ENCODE measurements at regions not wholly inside any gene's neighbourhood (a gene's known extent, or its start where the extent isn't known, plus 50 kb on each side); places are given as distances from the start of the nearest gene placed in this dataset.

DNA sequence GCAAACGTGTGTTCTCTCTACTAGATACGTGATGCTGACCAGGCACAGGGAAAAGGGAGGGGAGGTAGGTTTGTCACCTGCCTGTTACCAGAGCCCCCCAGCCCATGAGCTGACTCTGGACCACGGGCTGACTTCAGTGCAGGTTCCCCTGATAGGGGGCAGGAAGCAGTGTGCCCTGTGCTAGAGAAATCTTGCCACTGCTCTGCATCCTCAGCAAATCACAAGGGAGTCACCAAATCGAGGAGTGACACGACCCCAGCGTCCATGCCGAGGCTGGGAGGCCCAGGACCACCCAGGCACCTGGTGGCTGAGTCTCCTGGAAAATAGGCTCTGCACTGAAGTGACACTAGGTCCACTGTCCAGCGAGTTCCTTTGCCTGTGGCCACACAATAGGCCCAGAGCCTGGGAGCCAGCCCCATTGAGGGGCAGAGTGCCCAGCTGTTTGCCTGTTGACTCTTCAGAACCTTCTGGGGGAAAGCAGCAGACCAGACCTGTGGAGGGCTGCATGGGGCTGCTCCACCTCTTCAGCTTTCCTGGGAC, 99.3 kb downstream of the CTTN start:
- H3K36me3 Mint-ChIP-seq (ENCODE audit: low read depth): no peaks in the 10 kb centered on the region
- peak; percentile 67 for DNase-seq (ENCODE audit: low spot score)
- H3K4me1 Mint-ChIP-seq (ENCODE audit: low read depth): no peaks in the 10 kb centered on the region
- no peak overlapping the region for H3K27ac Mint-ChIP-seq (ENCODE audit: unreplicated experiment)
- H3K27me3 Mint-ChIP-seq (ENCODE audit: low read depth): peaks cover 5% of the 10 kb centered on the region
- TF ChIP-seq CTCF (IDR thresholded peaks at IDR 0.05): no peak
- no peaks in the 10 kb centered on the region for H3K9me3 Mint-ChIP-seq (ENCODE audit: low read depth)
- H3K4me3 Mint-ChIP-seq (ENCODE audit: unreplicated experiment): no peak overlapping the region

DNA sequence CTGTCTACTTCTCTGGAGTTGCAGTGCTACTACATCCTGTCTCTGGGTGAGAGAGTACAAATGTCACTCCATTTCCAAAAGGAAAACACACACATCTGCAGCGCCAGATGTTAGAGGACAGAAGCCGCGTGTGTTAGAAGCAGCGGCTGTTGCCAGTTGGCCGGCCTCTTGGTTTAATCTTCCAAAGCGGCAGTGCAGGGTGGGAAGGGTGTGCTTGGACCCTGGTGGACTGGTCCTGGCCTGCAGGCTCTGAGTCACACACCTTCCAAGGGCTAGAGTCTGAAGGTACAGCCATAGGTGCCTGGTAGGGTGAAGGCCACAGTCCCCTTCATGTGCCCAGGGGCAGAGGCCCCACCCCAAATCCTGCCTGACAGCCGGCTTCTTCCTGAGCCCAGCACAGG, 99.8 kb downstream of the CTTN start:
- DNase-seq (ENCODE audit: low spot score): peak; percentile 56
- no peaks in the 10 kb centered on the region for H3K4me1 Mint-ChIP-seq (ENCODE audit: low read depth)
- no peak for TF ChIP-seq CTCF (IDR thresholded peaks at IDR 0.05)
- no peak overlapping the region for H3K4me3 Mint-ChIP-seq (ENCODE audit: unreplicated experiment)
- peaks cover 5% of the 10 kb centered on the region for H3K27me3 Mint-ChIP-seq (ENCODE audit: low read depth)
- H3K36me3 Mint-ChIP-seq (ENCODE audit: low read depth): no peaks in the 10 kb centered on the region
- no peaks in the 10 kb centered on the region for H3K9me3 Mint-ChIP-seq (ENCODE audit: low read depth)
- H3K27ac Mint-ChIP-seq (ENCODE audit: unreplicated experiment): no peak overlapping the region

DNA sequence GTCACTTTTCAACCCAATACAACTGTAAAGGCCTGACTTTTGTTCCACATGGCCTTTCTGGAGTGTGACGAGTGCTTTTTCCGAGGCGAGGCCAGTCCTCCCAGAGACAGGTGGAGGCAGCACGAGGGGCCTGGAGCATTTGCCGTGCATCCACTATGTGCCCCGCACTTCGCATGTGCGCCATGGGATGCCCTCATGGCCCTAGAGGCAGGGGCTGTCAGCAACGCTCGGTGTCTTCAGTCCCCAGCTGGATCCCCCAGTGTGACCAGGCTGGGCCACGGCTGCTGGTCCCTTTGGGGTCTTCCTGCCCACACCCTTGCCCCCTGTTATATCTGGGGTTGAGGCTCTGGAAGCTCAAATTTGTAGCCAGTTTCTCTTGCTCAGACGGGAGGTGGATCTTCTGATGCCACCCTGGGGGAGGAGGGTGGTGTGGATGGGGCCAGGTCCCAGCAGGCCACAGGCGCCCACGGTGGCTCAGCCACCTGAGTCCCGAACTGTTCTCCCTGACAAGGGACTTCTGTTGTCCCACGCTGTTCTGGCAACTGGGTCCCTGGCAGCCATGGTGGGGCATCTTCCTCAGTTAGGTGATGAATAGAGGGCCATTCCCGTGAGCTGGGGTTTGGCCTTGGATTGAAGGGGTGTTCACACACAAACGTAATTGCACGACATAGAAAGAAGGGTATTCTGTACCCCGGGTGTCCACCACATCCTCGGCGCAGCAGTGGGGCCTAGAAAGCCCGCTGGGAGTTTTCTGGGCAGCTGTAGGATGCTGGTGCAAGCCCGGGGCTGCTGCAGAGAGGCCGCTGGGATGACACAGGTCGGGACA, 100.9 kb downstream of the CTTN start:
- no peaks in the 10 kb centered on the region for H3K36me3 Mint-ChIP-seq (ENCODE audit: low read depth)
- H3K27me3 Mint-ChIP-seq (ENCODE audit: low read depth): peaks cover 5% of the 10 kb centered on the region
- H3K9me3 Mint-ChIP-seq (ENCODE audit: low read depth): no peaks in the 10 kb centered on the region
- H3K4me1 Mint-ChIP-seq (ENCODE audit: low read depth): no peaks in the 10 kb centered on the region
- no peak overlapping the region for H3K27ac Mint-ChIP-seq (ENCODE audit: unreplicated experiment)
- DNase-seq (ENCODE audit: low spot score): peak; percentile 87
- H3K4me3 Mint-ChIP-seq (ENCODE audit: unreplicated experiment): no peak overlapping the region
- TF ChIP-seq CTCF (IDR thresholded peaks at IDR 0.05): no peak

DNA sequence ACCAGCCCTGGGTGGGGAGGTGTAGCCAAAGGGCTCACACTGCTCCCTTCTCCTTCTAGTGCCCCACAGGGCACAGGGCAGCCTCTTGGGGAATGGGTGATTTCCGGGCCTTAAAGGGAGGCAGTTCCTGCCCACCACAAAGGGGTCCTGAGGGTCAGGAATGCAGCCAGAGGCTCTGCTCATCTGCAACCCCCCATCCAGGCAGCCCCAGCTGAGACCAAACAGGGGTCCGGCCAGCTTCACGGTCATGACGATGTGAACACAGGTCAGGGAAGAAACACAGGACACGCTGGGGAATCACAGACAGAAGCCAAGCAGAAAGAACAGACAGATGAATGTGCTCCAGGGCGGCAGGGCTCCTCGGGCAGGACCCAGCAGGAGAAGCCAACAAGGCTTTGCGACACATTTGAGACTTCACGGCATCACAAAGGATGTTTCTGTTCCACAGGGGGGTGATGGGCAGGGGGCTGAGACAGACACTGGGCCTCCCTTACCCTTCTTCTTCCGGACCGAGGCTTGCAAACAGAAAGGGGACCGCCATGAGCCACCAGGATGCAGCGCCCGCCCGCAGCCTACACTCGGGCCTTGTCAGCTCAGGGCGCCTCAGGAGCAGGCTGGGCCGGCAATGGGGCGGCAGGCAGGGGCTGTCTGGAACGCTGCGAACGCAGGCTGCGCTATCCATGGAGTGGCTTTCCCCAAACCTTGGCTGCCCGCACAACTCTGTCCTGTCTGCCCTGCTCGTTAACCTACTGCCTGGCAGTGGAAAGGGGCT, 101.9 kb downstream of the CTTN start:
- Mint-ChIP-seq H3K4me3 (ENCODE audit: unreplicated experiment) (no peak overlapping the region), H3K27ac (ENCODE audit: unreplicated experiment) (no peak overlapping the region), H3K27me3 (ENCODE audit: low read depth) (peaks cover 5% of the 10 kb centered on the region), H3K9me3 (ENCODE audit: low read depth) (no peaks in the 10 kb centered on the region), H3K36me3 (ENCODE audit: low read depth) (no peaks in the 10 kb centered on the region), H3K4me1 (ENCODE audit: low read depth) (no peaks in the 10 kb centered on the region)
- peak; percentile 82 for DNase-seq (ENCODE audit: low spot score)
- TF ChIP-seq CTCF (IDR thresholded peaks at IDR 0.05): no peak

Data from chondrocyte (in vitro differentiated cells).